GM06990 (cell line): ENCODE measurements at regions not wholly inside any gene's neighbourhood (a gene's known extent, or its start where the extent isn't known, plus 50 kb on each side); places are given as distances from the start of the nearest gene placed in this dataset.
"Not testable (repeated sequence)": the region's sequence is repeated elsewhere in the genome, so short reads cannot be mapped to it uniquely, and the experiment has no call there.

Source experiments
- DNase-seq: peaks from one replicate; pipeline ENCODE4 v3.0.0-alpha.2; 2011; ENCODE audit not compliant: insufficient read length; ENCODE audit errors: extremely low read depth
- H3K27me3 ChIP-seq: replicated peaks from 2 replicates; pipeline ENCODE4 v1.6.0; 2011; ENCODE audit warnings: low read length; ENCODE audit not compliant: control insufficient read depth, insufficient read depth
- H3K36me3 ChIP-seq: 2 replicates; pipeline ENCODE4 v1.5.1; 2011; ENCODE audit warnings: low read length; ENCODE audit not compliant: control insufficient read depth, insufficient read depth
- H3K4me3 ChIP-seq: replicated peaks from 2 replicates; pipeline ENCODE4 v1.5.1; 2011; ENCODE audit warnings: low read depth, mild to moderate bottlenecking, control low read depth, low read length
- CTCF ChIP-seq: IDR thresholded peaks from 2 replicates; pipeline ENCODE4 v1.5.1; 2011; ENCODE audit warnings: low read length, control low read depth, mild to moderate bottlenecking, inconsistent platforms; ENCODE audit not compliant: insufficient read depth, poor library complexity, severe bottlenecking

GRCh38 chr15:69610858-69611257 lies 158.2 kb downstream of the RPLP1 start:
- H3K36me3 ChIP-seq = no peaks in the 10 kb centered on the region
- TF ChIP-seq CTCF = no peak
- no peaks in the 10 kb centered on the region; the same call in none of the 2 replicates for H3K27me3 ChIP-seq
- no peak overlapping the region for H3K4me3 ChIP-seq
- no peak for DNase-seq

GRCh38 chr15:69612112-69612511 lies 159.5 kb downstream of the RPLP1 start:
- no peak for TF ChIP-seq CTCF
- Histone ChIP-seq H3K4me3 (no peak overlapping the region), H3K27me3 (no peaks in the 10 kb centered on the region; the same call in none of the 2 replicates), H3K36me3 (no peaks in the 10 kb centered on the region)
- DNase-seq = no peak

- no peak for DNase-seq
Measured at GRCh38 chr15:69613182-69613581, 160.6 kb downstream of the RPLP1 start.

GRCh38 chr15:69613988-69614387 lies 161.4 kb downstream of the RPLP1 start:
- no peak for DNase-seq
- no peaks in the 10 kb centered on the region; the same call in 1 of the 2 replicates for H3K27me3 ChIP-seq
- TF ChIP-seq CTCF = no peak
- H3K4me3 ChIP-seq = no peak overlapping the region
- H3K36me3 ChIP-seq = no peaks in the 10 kb centered on the region

More at GRCh38 chr15:69613182-69613581, 160.6 kb downstream of the RPLP1 start:
- Histone ChIP-seq H3K36me3 (no peaks in the 10 kb centered on the region), H3K27me3 (no peaks in the 10 kb centered on the region; the same call in 1 of the 2 replicates), H3K4me3 (no peak overlapping the region)
- TF ChIP-seq CTCF = no peak

GRCh38 chr15:69615736-69616135 lies 163.1 kb downstream of the RPLP1 start:
- Histone ChIP-seq H3K27me3 (no peaks in the 10 kb centered on the region; the same call in 1 of the 2 replicates), H3K36me3 (no peaks in the 10 kb centered on the region), H3K4me3 (no peak overlapping the region)
- DNase-seq = no peak
- TF ChIP-seq CTCF = no peak

- DNase-seq = no peak
- Histone ChIP-seq H3K4me3 (no peak overlapping the region), H3K36me3 (no peaks in the 10 kb centered on the region), H3K27me3 (no peaks in the 10 kb centered on the region)
- no peak for TF ChIP-seq CTCF
Measured at GRCh38 chr15:69616558-69616957, 163.9 kb downstream of the RPLP1 start.

GRCh38 chr15:69617144-69617543 lies 164.5 kb downstream of the RPLP1 start:
- not testable (repeated sequence) for H3K27me3 ChIP-seq, H3K4me3 ChIP-seq, DNase-seq, H3K36me3 ChIP-seq
